H9 (cell line): ENCODE measurements at regions not wholly inside any gene's neighbourhood (a gene's known extent, or its start where the extent isn't known, plus 50 kb on each side); places are given as distances from the start of the nearest gene placed in this dataset.

Experiments
- DNase-seq: peaks from one replicate; pipeline ENCODE4 v3.0.0-alpha.2; 2017
- H2AFZ ChIP-seq: one replicate; pipeline ENCODE4 v1.6.1; 2013; ENCODE audit warnings: mild to moderate bottlenecking, low read length, control low read depth, moderate library complexity
- H2AK5ac ChIP-seq: 2 replicates; pipeline ENCODE4 v1.6.1; 2013; ENCODE audit warnings: low read length, control low read depth, mixed read lengths; ENCODE audit not compliant: insufficient read length
- H2BK120ac ChIP-seq: one replicate; pipeline ENCODE4 v1.6.1; 2013; ENCODE audit warnings: low read depth, mild to moderate bottlenecking, low read length, control low read depth, inconsistent platforms; ENCODE audit not compliant: poor library complexity, severe bottlenecking
- H2BK12ac ChIP-seq: 2 replicates; pipeline ENCODE4 v1.6.1; 2013; ENCODE audit warnings: low read length, control low read depth, mixed read lengths, low read depth; ENCODE audit not compliant: insufficient read length
- H2BK15ac ChIP-seq: 2 replicates; pipeline ENCODE4 v1.6.1; 2013; ENCODE audit warnings: low read depth, low read length, control low read depth
- H2BK20ac ChIP-seq: one replicate; pipeline ENCODE4 v1.6.1; 2013; ENCODE audit warnings: low read depth, mild to moderate bottlenecking, low read length, control low read depth, inconsistent platforms; ENCODE audit not compliant: poor library complexity, severe bottlenecking
- H2BK5ac ChIP-seq: 2 replicates; pipeline ENCODE4 v1.6.1; 2013; ENCODE audit warnings: low read length, control low read depth, mixed read lengths; ENCODE audit not compliant: insufficient read length
- H3K14ac ChIP-seq: 2 replicates; pipeline ENCODE4 v1.6.1; 2013; ENCODE audit warnings: low read length, control low read depth; ENCODE audit not compliant: insufficient read depth
- H3K18ac ChIP-seq: 2 replicates; pipeline ENCODE4 v1.6.1; 2013; ENCODE audit warnings: low read depth, mild to moderate bottlenecking, mixed read lengths, low read length, control low read depth; ENCODE audit not compliant: insufficient read length
- H3K23ac ChIP-seq: 2 replicates; pipeline ENCODE4 v1.6.1; 2013; ENCODE audit warnings: low read length, control low read depth, mixed read lengths, low read depth; ENCODE audit not compliant: insufficient read length
- H3K23me2 ChIP-seq: 2 replicates; pipeline ENCODE4 v1.6.1; 2013; ENCODE audit warnings: low read depth, mild to moderate bottlenecking, mixed read lengths, low read length, control low read depth; ENCODE audit not compliant: insufficient read length, poor library complexity, severe bottlenecking
- H3K27ac ChIP-seq: 2 replicates; pipeline ENCODE4 v1.5.1; 2013; ENCODE audit warnings: low read length, control low read depth, mixed read lengths, low read depth; ENCODE audit not compliant: insufficient read length
- H3K27me3 ChIP-seq: 2 replicates; pipeline ENCODE4 v1.6.1; 2013; ENCODE audit warnings: low read length, control low read depth, inconsistent platforms; ENCODE audit not compliant: insufficient read depth
- H3K4ac ChIP-seq: 2 replicates; pipeline ENCODE4 v1.6.1; 2013; ENCODE audit warnings: low read depth, mild to moderate bottlenecking, control low read depth, inconsistent platforms, low read length, moderate library complexity
- H3K4me1 ChIP-seq: 2 replicates; pipeline ENCODE4 v1.6.1; 2013; ENCODE audit warnings: low read length, control low read depth, inconsistent platforms; ENCODE audit not compliant: insufficient read depth
- H3K4me2 ChIP-seq: 2 replicates; pipeline ENCODE4 v1.6.1; 2013; ENCODE audit warnings: low read length, control low read depth, mixed read lengths; ENCODE audit not compliant: insufficient read length, insufficient read depth
- H3K56ac ChIP-seq: 2 replicates; pipeline ENCODE4 v1.6.1; 2013; ENCODE audit warnings: low read depth, mild to moderate bottlenecking, mixed read lengths, low read length, control low read depth; ENCODE audit not compliant: insufficient read length
- H3K79me1 ChIP-seq: 2 replicates; pipeline ENCODE4 v1.6.1; 2013; ENCODE audit warnings: low read depth, mild to moderate bottlenecking, moderate library complexity, low read length, control low read depth, inconsistent platforms; ENCODE audit not compliant: insufficient read depth, poor library complexity, severe bottlenecking
- H3K79me2 ChIP-seq: 2 replicates; pipeline ENCODE4 v1.6.1; 2013; ENCODE audit warnings: low read length, control low read depth, inconsistent platforms; ENCODE audit not compliant: insufficient read depth
- H3K9ac ChIP-seq: 2 replicates; pipeline ENCODE4 v1.6.1; 2013; ENCODE audit warnings: low read length, control low read depth, mixed read lengths; ENCODE audit not compliant: insufficient read length; ENCODE audit errors: extremely low read depth
- H3K9me3 ChIP-seq: one replicate; pipeline ENCODE4 v1.6.1; 2013; ENCODE audit warnings: low read depth, low read length, inconsistent platforms; ENCODE audit not compliant: control insufficient read depth
- H3T11ph ChIP-seq: one replicate; pipeline ENCODE4 v1.6.1; 2013; ENCODE audit warnings: mild to moderate bottlenecking, low read length, control low read depth, inconsistent platforms
- H4K20me1 ChIP-seq: one replicate; pipeline ENCODE4 v1.6.1; 2013; ENCODE audit not compliant: control insufficient read depth, insufficient read length, insufficient read depth
- H4K5ac ChIP-seq: 2 replicates; pipeline ENCODE4 v1.6.1; 2013; ENCODE audit warnings: low read depth, mild to moderate bottlenecking, mixed read lengths, low read length, control low read depth; ENCODE audit not compliant: insufficient read length
- H4K8ac ChIP-seq: replicated peaks from 2 replicates; pipeline ENCODE4 v1.6.1; 2013; ENCODE audit warnings: low read length, control low read depth, mixed read lengths, low read depth; ENCODE audit not compliant: insufficient read length
- H4K91ac ChIP-seq: 2 replicates; pipeline ENCODE4 v1.6.1; 2013; ENCODE audit warnings: low read depth, mild to moderate bottlenecking, moderate library complexity, mixed read lengths, low read length, control low read depth; ENCODE audit not compliant: insufficient read length
- H3K27ac Mint-ChIP-seq, 3 experiments: 2 replicates in 2 of 3; 3 replicates in 1 of 3; pipeline ENCODE4 v1.8.0; 2020 to 2021; ENCODE audit warnings: mixed read lengths in 3 of 3, mild to moderate bottlenecking in 1 of 3, moderate library complexity in 1 of 3
- H3K27me3 Mint-ChIP-seq: 2 replicates; pipeline ENCODE4 v1.8.0; 2021; ENCODE audit warnings: low read depth, mild to moderate bottlenecking, moderate library complexity, mixed read lengths
- H3K36me3 Mint-ChIP-seq, 3 experiments: 2 replicates in 2 of 3; 3 replicates in 1 of 3; pipeline ENCODE4 v1.8.0; 2020 to 2021; ENCODE audit warnings: low read depth in 3 of 3, mixed read lengths in 3 of 3; ENCODE audit not compliant: insufficient read depth in 1 of 3
- H3K4me1 Mint-ChIP-seq, 2 experiments: 2 replicates each; pipeline ENCODE4 v1.8.0; 2020; ENCODE audit warnings: mixed read lengths in 2 of 2
- H3K4me3 Mint-ChIP-seq, 2 experiments: 2 replicates in 1 of 2; 3 replicates in 1 of 2; pipeline ENCODE4 v1.8.0; 2020 to 2021; ENCODE audit warnings: mild to moderate bottlenecking in 2 of 2, mixed read lengths in 2 of 2, moderate library complexity in 1 of 2
- H3K9me3 Mint-ChIP-seq, 2 experiments: 2 replicates in 1 of 2; 3 replicates in 1 of 2; pipeline ENCODE4 v1.8.0; 2020; ENCODE audit warnings: mild to moderate bottlenecking in 2 of 2, mixed read lengths in 2 of 2, moderate library complexity in 1 of 2
- WGBS: extraction: QIAGEN DNeasy Blood & Tissue Kit; methylation state at CpG from one replicate; pipeline ENCODE4 v1.1.7; 2013; ENCODE audit warnings: missing lambda C conversion rate, low lambda C conversion rate, mixed read lengths; ENCODE audit not compliant: insufficient read length; ENCODE audit errors: extremely low coverage; 5-methylcytosine and 5-hydroxymethylcytosine counted together
- TF ChIP-seq, protein P1 (sequence below): fragments of 200-600 bp; sonication (generic); conservative IDR thresholded peaks from 3 replicates; pipeline ENCODE4 v1.8.0; 2021; ENCODE audit warnings: antibody characterized with exemption, mild to moderate bottlenecking

DNA sequence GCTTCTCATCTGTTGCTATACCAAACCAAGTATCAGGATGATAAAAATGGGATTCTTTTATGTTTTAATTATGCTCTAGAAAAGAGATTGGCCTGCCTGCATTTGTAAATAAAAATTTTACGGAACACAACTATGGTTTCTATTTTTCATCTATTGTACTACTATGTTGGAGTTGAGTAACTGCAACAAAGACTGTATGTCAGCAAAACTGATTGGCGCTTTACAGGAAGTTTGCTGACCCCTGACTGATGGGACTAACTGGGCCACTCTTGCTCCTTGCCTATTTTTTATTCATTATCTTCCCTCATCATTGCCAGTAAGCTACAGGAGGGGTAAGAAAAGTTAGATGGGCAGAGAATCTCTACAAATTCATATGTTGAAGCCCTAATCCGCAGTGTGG lies 242.3 kb downstream of the FSIP2 start:
- Histone ChIP-seq H3K23ac (no peak overlapping the region), H3K27ac (no peak overlapping the region), H3K79me1 (no peaks in the 10 kb centered on the region), H3K23me2 (no peaks in the 10 kb centered on the region), H3K4me2 (no peak overlapping the region), H2AFZ (no peak overlapping the region), H4K5ac (no peak overlapping the region), H3K56ac (no peak overlapping the region), H3T11ph (no peak overlapping the region), H4K91ac (no peak overlapping the region), H2BK5ac (no peak overlapping the region), H3K14ac (no peak overlapping the region), H2BK12ac (no peak overlapping the region), H2BK20ac (no peak overlapping the region), H2BK120ac (no peak overlapping the region), H2BK15ac (no peak overlapping the region), H4K8ac (no peak overlapping the region), H3K27me3 (no peaks in the 10 kb centered on the region), H3K79me2 (no peaks in the 10 kb centered on the region), H4K20me1 (no peaks in the 10 kb centered on the region), H3K4me1 (no peaks in the 10 kb centered on the region; the same call in 1 of the 2 replicates), H3K18ac (no peak overlapping the region), H3K4ac (no peak overlapping the region), H3K9ac (no peak overlapping the region), H2AK5ac (no peak overlapping the region), H3K9me3 (no peaks in the 10 kb centered on the region)
- no CpG with 5 or more reads among the region's 3 CpGs for WGBS
- Mint-ChIP-seq H3K9me3 (no peaks in the 10 kb centered on the region), H3K4me3 (no peak overlapping the region), H3K4me1 (no peaks in the 10 kb centered on the region), H3K36me3 (peaks cover 0 to 4% (median 0%) of the 10 kb centered on the region in 3 experiments; a peak in 2 of 7 replicates), H3K27ac (no peak overlapping the region), H3K27me3 (no peaks in the 10 kb centered on the region)
- TF ChIP-seq, protein P1, sequence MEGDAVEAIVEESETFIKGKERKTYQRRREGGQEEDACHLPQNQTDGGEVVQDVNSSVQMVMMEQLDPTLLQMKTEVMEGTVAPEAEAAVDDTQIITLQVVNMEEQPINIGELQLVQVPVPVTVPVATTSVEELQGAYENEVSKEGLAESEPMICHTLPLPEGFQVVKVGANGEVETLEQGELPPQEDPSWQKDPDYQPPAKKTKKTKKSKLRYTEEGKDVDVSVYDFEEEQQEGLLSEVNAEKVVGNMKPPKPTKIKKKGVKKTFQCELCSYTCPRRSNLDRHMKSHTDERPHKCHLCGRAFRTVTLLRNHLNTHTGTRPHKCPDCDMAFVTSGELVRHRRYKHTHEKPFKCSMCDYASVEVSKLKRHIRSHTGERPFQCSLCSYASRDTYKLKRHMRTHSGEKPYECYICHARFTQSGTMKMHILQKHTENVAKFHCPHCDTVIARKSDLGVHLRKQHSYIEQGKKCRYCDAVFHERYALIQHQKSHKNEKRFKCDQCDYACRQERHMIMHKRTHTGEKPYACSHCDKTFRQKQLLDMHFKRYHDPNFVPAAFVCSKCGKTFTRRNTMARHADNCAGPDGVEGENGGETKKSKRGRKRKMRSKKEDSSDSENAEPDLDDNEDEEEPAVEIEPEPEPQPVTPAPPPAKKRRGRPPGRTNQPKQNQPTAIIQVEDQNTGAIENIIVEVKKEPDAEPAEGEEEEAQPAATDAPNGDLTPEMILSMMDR: no peak
- DNase-seq: no peak
